HG02870 (cell line): ENCODE measurements at regions not wholly inside any gene's neighbourhood (a gene's known extent, or its start where the extent isn't known, plus 50 kb on each side); places are given as distances from the start of the nearest gene placed in this dataset.
"Not testable (repeated sequence)": the region's sequence is repeated elsewhere in the genome, so short reads cannot be mapped to it uniquely, and the experiment has no call there.

Experiments used
- ATAC-seq: cut with Tn5 transposase; IDR thresholded peaks from one replicate; pipeline ENCODE4 v1.9.1; 2021; ENCODE audit warnings: mild to moderate bottlenecking, moderate library complexity; ENCODE audit not compliant: unreplicated experiment

- no peak for ATAC-seq
Observed at GRCh38 chr16:79988721-79989220, 388.2 kb upstream of the MAF start.

GRCh38 chr16:79988089-79988488 lies 387.6 kb upstream of the MAF start:
- no peak for ATAC-seq

- ATAC-seq, result no peak
Observed at GRCh38 chr16:79986352-79986751, 385.8 kb upstream of the MAF start.

GRCh38 chr16:79985606-79986005 lies 385.1 kb upstream of the MAF start:
- ATAC-seq, result no peak

GRCh38 chr16:79984149-79984548 lies 383.6 kb upstream of the MAF start:
- ATAC-seq, result not testable (repeated sequence)

GRCh38 chr16:79982862-79983261 lies 382.3 kb upstream of the MAF start:
- no peak for ATAC-seq

GRCh38 chr16:79982361-79982760 lies 381.8 kb upstream of the MAF start:
- no peak for ATAC-seq

- no peak for ATAC-seq
Observed at GRCh38 chr16:79981814-79982213, 381.3 kb upstream of the MAF start.

- no peak for ATAC-seq
Observed at GRCh38 chr16:79980650-79981521, 380.3 kb upstream of the MAF start.

- no peak for ATAC-seq
Observed at GRCh38 chr16:79977940-79978836, 377.7 kb upstream of the MAF start.

GRCh38 chr16:79973320-79973719 lies 372.8 kb upstream of the MAF start:
- no peak for ATAC-seq

- no peak for ATAC-seq
Observed at GRCh38 chr16:79972053-79972704, 371.6 kb upstream of the MAF start.

- no peak for ATAC-seq
Observed at GRCh38 chr16:79971237-79971572, 370.7 kb upstream of the MAF start.

GRCh38 chr16:79970551-79971236 lies 370.2 kb upstream of the MAF start:
- no peak for ATAC-seq

- ATAC-seq, result no peak
Observed at GRCh38 chr16:79970087-79970486, 369.6 kb upstream of the MAF start.

GRCh38 chr16:79969458-79969857 lies 368.9 kb upstream of the MAF start:
- ATAC-seq, result no peak

GRCh38 chr16:79966226-79966625 lies 365.7 kb upstream of the MAF start:
- no peak for ATAC-seq

GRCh38 chr16:79965718-79966117 lies 365.2 kb upstream of the MAF start:
- no peak for ATAC-seq

GRCh38 chr16:79964104-79964503 lies 363.6 kb upstream of the MAF start:
- no peak for ATAC-seq

GRCh38 chr16:79962962-79963361 lies 362.4 kb upstream of the MAF start:
- ATAC-seq, result no peak

- ATAC-seq, result no peak
Observed at GRCh38 chr16:79959226-79959625, 358.7 kb upstream of the MAF start.
